MM.1S (cell line): ENCODE measurements at regions not wholly inside any gene's neighbourhood (a gene's known extent, or its start where the extent isn't known, plus 50 kb on each side); places are given as distances from the start of the nearest gene placed in this dataset.

Experiments used
- DNase-seq: peaks from one replicate; pipeline ENCODE4 v3.0.0-alpha.2; 2015
- H2AFZ ChIP-seq: fragments of 300-600 bp; sonication (generic); 2 replicates; pipeline ENCODE4 v1.6.0; 2016; ENCODE audit warnings: antibody characterized with exemption, low read length
- H3F3A ChIP-seq: fragments of 300-600 bp; sonication (generic); 2 replicates; pipeline ENCODE4 v1.6.1; 2016; ENCODE audit warnings: mild to moderate bottlenecking, antibody characterized with exemption, low read length, moderate library complexity, mixed read lengths; ENCODE audit not compliant: insufficient read depth
- H3K27ac ChIP-seq: fragments of 300-600 bp; sonication (generic); 2 replicates; pipeline ENCODE4 v1.5.1; 2016; ENCODE audit warnings: mild to moderate bottlenecking, low read length
- H3K27me3 ChIP-seq: fragments of 300-600 bp; sonication (generic); replicated peaks from 2 replicates; pipeline ENCODE4 v1.6.0; 2016; ENCODE audit warnings: low read length; ENCODE audit not compliant: insufficient read depth
- H3K36me3 ChIP-seq: fragments of 300-600 bp; sonication (generic); replicated peaks from 2 replicates; pipeline ENCODE4 v1.6.1; 2016; ENCODE audit warnings: mild to moderate bottlenecking, low read length, mixed read lengths; ENCODE audit not compliant: insufficient read depth
- H3K4me1 ChIP-seq: fragments of 300-600 bp; sonication (generic); 2 replicates; pipeline ENCODE4 v1.6.1; 2016; ENCODE audit warnings: low read length, mixed read lengths
- H3K4me2 ChIP-seq: fragments of 300-600 bp; sonication (generic); 2 replicates; pipeline ENCODE4 v1.6.0; 2016; ENCODE audit warnings: low read depth, low read length
- H3K4me3 ChIP-seq: fragments of 300-600 bp; sonication (generic); 2 replicates; pipeline ENCODE4 v1.5.1; 2016; ENCODE audit warnings: low read length, mixed read lengths
- H3K79me2 ChIP-seq: fragments of 300-600 bp; sonication (generic); 2 replicates; pipeline ENCODE4 v1.6.1; 2016; ENCODE audit warnings: mixed run types, low read length, mixed read lengths
- H3K9ac ChIP-seq: fragments of 300-600 bp; sonication (generic); 2 replicates; pipeline ENCODE4 v1.6.1; 2016; ENCODE audit warnings: low read length, mixed read lengths
- H3K9me2 ChIP-seq: fragments of 300-600 bp; sonication (generic); replicated peaks from 2 replicates; pipeline ENCODE4 v1.6.1; 2016; ENCODE audit warnings: mild to moderate bottlenecking, low read length, mixed read lengths; ENCODE audit not compliant: insufficient read depth
- H3K9me3 ChIP-seq: fragments of 300-600 bp; sonication (generic); replicated peaks from 2 replicates; pipeline ENCODE4 v1.6.1; 2016; ENCODE audit warnings: mild to moderate bottlenecking, low read length, mixed read lengths; ENCODE audit not compliant: insufficient read depth
- H4K20me1 ChIP-seq: fragments of 300-600 bp; sonication (generic); 2 replicates; pipeline ENCODE4 v1.6.1; 2016; ENCODE audit warnings: mild to moderate bottlenecking, low read length, moderate library complexity, mixed read lengths; ENCODE audit not compliant: insufficient read depth
- EZH2 ChIP-seq: fragments of 300-600 bp; sonication (generic); optimal IDR thresholded peaks from 2 replicates; pipeline ENCODE3; 2017; ENCODE audit warnings: low read depth, mild to moderate bottlenecking, antibody characterized with exemption, low read length, mixed read lengths
- EZH2phosphoT487 ChIP-seq: fragments of 300-600 bp; sonication (generic); IDR thresholded peaks from 2 replicates; pipeline ENCODE4 v1.6.1; 2018; ENCODE audit warnings: antibody characterized with exemption, low read length
- TF ChIP-seq, protein P1 (sequence below): fragments of 300-600 bp; sonication (generic); IDR thresholded peaks from 2 replicates; pipeline ENCODE4 v1.5.1; 2016; ENCODE audit warnings: antibody characterized with exemption, low read length, mixed read lengths

DNA sequence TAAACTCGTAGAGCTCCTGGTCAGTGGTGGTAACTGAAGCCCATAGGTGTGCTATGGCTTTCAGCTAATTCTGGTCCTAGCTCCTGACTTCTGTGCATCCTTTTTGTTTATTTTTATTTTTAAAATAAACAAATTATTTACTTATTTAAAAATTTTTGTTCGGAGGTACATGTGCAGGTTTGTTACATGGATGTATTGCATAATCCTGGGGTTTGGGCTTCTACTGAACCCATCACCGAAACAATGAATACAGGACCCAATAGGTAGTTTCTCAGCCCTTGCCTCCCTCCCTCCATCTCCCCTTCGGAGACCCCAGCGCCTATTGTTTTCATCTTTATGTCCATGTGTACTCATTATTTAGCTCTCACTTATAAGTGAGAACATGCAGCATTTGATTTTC, 143.8 kb downstream of the URB2 start:
- no peaks in the 10 kb centered on the region for H3K36me3 ChIP-seq
- H3K27ac ChIP-seq, result no peak overlapping the region
- H3K4me2 ChIP-seq, result no peak overlapping the region

GRCh38 chr1:229778794-229779193, 152.7 kb downstream of the URB2 start:
- TF ChIP-seq EZH2phosphoT487 (no peak), EZH2 (no peak)
- TF ChIP-seq, protein P1, sequence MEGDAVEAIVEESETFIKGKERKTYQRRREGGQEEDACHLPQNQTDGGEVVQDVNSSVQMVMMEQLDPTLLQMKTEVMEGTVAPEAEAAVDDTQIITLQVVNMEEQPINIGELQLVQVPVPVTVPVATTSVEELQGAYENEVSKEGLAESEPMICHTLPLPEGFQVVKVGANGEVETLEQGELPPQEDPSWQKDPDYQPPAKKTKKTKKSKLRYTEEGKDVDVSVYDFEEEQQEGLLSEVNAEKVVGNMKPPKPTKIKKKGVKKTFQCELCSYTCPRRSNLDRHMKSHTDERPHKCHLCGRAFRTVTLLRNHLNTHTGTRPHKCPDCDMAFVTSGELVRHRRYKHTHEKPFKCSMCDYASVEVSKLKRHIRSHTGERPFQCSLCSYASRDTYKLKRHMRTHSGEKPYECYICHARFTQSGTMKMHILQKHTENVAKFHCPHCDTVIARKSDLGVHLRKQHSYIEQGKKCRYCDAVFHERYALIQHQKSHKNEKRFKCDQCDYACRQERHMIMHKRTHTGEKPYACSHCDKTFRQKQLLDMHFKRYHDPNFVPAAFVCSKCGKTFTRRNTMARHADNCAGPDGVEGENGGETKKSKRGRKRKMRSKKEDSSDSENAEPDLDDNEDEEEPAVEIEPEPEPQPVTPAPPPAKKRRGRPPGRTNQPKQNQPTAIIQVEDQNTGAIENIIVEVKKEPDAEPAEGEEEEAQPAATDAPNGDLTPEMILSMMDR, result no peak
- no peaks in the 10 kb centered on the region for H3K9me3 ChIP-seq
- no peak for DNase-seq
- H3K4me2 ChIP-seq, result no peak overlapping the region
- H3K27me3 ChIP-seq, result no peaks in the 10 kb centered on the region
- H3F3A ChIP-seq, result no peaks in the 10 kb centered on the region
- no peaks in the 10 kb centered on the region for H4K20me1 ChIP-seq
- H3K9me2 ChIP-seq, result no peaks in the 10 kb centered on the region
- H3K27ac ChIP-seq, result no peak overlapping the region
- no peaks in the 10 kb centered on the region for H3K36me3 ChIP-seq
- no peaks in the 10 kb centered on the region for H3K79me2 ChIP-seq
- H3K4me3 ChIP-seq, result no peak overlapping the region
- H3K4me1 ChIP-seq, result no peaks in the 10 kb centered on the region
- H3K9ac ChIP-seq, result no peak overlapping the region
- H2AFZ ChIP-seq, result no peak overlapping the region

More for the DNA sequence above, 143.8 kb downstream of the URB2 start:
- Histone ChIP-seq H3K4me1 (no peaks in the 10 kb centered on the region), H3K9me3 (no peaks in the 10 kb centered on the region), H2AFZ (no peak overlapping the region), H3K79me2 (no peaks in the 10 kb centered on the region), H4K20me1 (no peaks in the 10 kb centered on the region), H3F3A (no peaks in the 10 kb centered on the region), H3K9me2 (no peaks in the 10 kb centered on the region; the same call in 1 of the 2 replicates), H3K27me3 (no peaks in the 10 kb centered on the region), H3K9ac (no peak overlapping the region), H3K4me3 (no peak overlapping the region)
- no peak for TF ChIP-seq EZH2
- TF ChIP-seq, protein P1, result no peak
- TF ChIP-seq EZH2phosphoT487, result no peak
- DNase-seq, result no peak

DNA sequence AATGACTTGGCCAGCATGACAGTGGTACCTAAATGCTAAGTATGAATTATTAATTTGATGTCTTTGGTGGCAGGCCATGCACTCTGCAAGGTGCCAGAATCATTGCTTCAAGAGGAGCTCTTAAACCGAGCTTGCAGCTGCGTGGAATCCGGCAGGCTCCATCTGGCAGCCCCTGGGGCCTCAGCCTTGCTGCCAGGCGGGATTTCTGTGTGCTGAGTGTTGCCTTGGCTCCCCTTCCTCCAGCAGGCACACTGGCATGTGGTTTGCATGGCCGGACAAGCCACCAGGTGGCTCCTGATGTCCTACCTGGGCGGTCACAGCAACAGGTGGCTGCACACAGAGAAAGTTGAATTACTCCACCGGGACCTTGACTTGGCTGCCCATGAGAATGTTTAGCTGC, 155.4 kb downstream of the URB2 start:
- Histone ChIP-seq H3K27me3 (no peaks in the 10 kb centered on the region), H3F3A (no peaks in the 10 kb centered on the region), H2AFZ (no peak overlapping the region), H3K9me3 (no peaks in the 10 kb centered on the region), H3K79me2 (no peaks in the 10 kb centered on the region), H3K4me3 (no peak overlapping the region), H3K4me2 (no peak overlapping the region), H3K4me1 (no peaks in the 10 kb centered on the region), H4K20me1 (no peaks in the 10 kb centered on the region), H3K9me2 (no peaks in the 10 kb centered on the region), H3K27ac (no peak overlapping the region), H3K36me3 (no peaks in the 10 kb centered on the region), H3K9ac (no peak overlapping the region)
- DNase-seq, result peak; percentile 27
- TF ChIP-seq, protein P1, result peak; percentile 19; the same call in 1 of the 2 replicates
- no peak for TF ChIP-seq EZH2
